GM18867 (cell line): ENCODE measurements at regions not wholly inside any gene's neighbourhood (a gene's known extent, or its start where the extent isn't known, plus 50 kb on each side); places are given as distances from the start of the nearest gene placed in this dataset.

Experiments
- ATAC-seq: cut with Tn5 transposase; IDR thresholded peaks from one replicate; pipeline ENCODE4 v1.9.1; 2021; ENCODE audit warnings: mild to moderate bottlenecking, moderate library complexity; ENCODE audit not compliant: unreplicated experiment

GRCh38 chrX:103158317-103158621 lies 56.6 kb upstream of the BEX4 start:
- peak; percentile 18 for ATAC-seq

GRCh38 chrX:103157496-103158316 lies 57.2 kb upstream of the BEX4 start:
- peak; percentile 70 for ATAC-seq

- no peak for ATAC-seq
Observed at GRCh38 chrX:103155201-103155600, 59.7 kb upstream of the BEX4 start.

- ATAC-seq: no peak
Observed at GRCh38 chrX:103153661-103154060, 60.7 kb upstream of the NXF3 start.

GRCh38 chrX:103151799-103152198 lies 58.9 kb upstream of the NXF3 start:
- ATAC-seq: no peak

GRCh38 chrX:103149652-103150051 lies 56.7 kb upstream of the NXF3 start:
- no peak for ATAC-seq

- ATAC-seq: no peak
Observed at GRCh38 chrX:103148075-103148474, 55.1 kb upstream of the NXF3 start.
